Fibroblast of the aortic adventitia (primary cell): ENCODE measurements at regions not wholly inside any gene's neighbourhood (a gene's known extent, or its start where the extent isn't known, plus 50 kb on each side); places are given as distances from the start of the nearest gene placed in this dataset.
"Not testable (repeated sequence)": the region's sequence is repeated elsewhere in the genome, so short reads cannot be mapped to it uniquely, and the experiment has no call there.

Source experiments
- DNase-seq: peaks from one replicate; pipeline ENCODE4 v3.0.0-alpha.2; 2010; ENCODE audit warnings: low read depth
- H3K4me3 ChIP-seq: 2 replicates; pipeline ENCODE4 v1.5.1; 2011; ENCODE audit warnings: low read depth, mild to moderate bottlenecking, control low read depth, low read length, moderate library complexity
- CTCF ChIP-seq: IDR thresholded peaks from 2 replicates; pipeline ENCODE4 v1.5.1; 2011; ENCODE audit warnings: mild to moderate bottlenecking, low read length, control low read depth, inconsistent platforms; ENCODE audit not compliant: insufficient read depth

- TF ChIP-seq CTCF = no peak
- no peak overlapping the region for H3K4me3 ChIP-seq
- no peak for DNase-seq
Measured at GRCh38 chr5:144035046-144035740, 135.3 kb downstream of the YIPF5 start.

- no peak for TF ChIP-seq CTCF
- no peak for DNase-seq
- no peak overlapping the region for H3K4me3 ChIP-seq
Measured at GRCh38 chr5:144036476-144036875, 134.0 kb downstream of the YIPF5 start.

- no peak overlapping the region for H3K4me3 ChIP-seq
- TF ChIP-seq CTCF = no peak
- peak; percentile 21 for DNase-seq
Measured at GRCh38 chr5:144040615-144041305, 129.7 kb downstream of the YIPF5 start.

- H3K4me3 ChIP-seq = no peak overlapping the region
- no peak for DNase-seq
- TF ChIP-seq CTCF = no peak
Measured at GRCh38 chr5:144042156-144042555, 128.3 kb downstream of the YIPF5 start.

- no peak for TF ChIP-seq CTCF
- no peak overlapping the region for H3K4me3 ChIP-seq
- DNase-seq = peak; percentile 25
Measured at GRCh38 chr5:144048259-144048856, 122.1 kb downstream of the YIPF5 start.

GRCh38 chr5:144055391-144055790 lies 115.1 kb downstream of the YIPF5 start:
- not testable (repeated sequence) for H3K4me3 ChIP-seq, DNase-seq

GRCh38 chr5:144060091-144060490 lies 110.4 kb downstream of the YIPF5 start:
- H3K4me3 ChIP-seq, DNase-seq: not testable (repeated sequence)
